ENCODE measurements at regions not wholly inside any gene's neighbourhood (a gene's known extent, or its start where the extent isn't known, plus 50 kb on each side); places are given as distances from the start of the nearest gene placed in this dataset.

DNA sequence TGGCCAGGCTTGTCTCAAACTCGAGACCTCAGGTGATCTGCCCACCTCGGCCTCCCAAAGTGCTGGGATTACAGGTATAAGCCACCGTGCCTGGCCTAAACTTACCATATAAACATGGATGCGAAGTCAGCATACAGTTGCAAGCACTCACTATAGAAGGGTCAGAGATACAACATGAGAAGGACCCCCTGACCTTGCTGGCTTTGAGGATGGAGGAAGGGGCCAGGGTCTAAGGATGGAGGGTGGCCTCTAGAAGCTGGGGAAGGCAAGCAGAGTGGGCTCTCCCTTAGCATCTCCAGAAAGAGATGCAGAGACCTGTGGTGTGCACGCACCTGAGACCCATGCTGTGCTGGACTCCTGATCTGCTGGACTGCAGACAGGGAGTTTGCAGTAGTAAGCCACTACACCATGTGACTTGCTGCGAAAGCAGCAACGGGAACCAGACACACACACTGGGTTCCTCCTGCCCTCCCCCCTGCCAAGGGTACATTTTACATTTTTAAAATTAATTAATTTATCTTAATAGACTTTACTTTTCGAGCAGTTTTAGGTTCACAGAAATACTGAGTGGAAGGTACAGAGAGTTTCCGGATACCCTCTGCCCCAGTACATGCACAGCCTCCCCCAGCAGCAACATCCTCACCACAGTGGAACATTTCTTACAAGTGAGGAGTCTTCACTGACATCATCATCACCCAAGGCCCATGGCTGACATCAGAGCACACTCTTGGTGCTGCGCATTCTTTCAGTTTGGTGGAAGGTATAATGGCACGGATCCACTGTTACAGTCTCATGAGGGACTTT, 170.1 kb upstream of the B3GAT1 start:
- POLR2A ChIA-PET, result no interaction called here
- TF ChIP-seq, protein P1, sequence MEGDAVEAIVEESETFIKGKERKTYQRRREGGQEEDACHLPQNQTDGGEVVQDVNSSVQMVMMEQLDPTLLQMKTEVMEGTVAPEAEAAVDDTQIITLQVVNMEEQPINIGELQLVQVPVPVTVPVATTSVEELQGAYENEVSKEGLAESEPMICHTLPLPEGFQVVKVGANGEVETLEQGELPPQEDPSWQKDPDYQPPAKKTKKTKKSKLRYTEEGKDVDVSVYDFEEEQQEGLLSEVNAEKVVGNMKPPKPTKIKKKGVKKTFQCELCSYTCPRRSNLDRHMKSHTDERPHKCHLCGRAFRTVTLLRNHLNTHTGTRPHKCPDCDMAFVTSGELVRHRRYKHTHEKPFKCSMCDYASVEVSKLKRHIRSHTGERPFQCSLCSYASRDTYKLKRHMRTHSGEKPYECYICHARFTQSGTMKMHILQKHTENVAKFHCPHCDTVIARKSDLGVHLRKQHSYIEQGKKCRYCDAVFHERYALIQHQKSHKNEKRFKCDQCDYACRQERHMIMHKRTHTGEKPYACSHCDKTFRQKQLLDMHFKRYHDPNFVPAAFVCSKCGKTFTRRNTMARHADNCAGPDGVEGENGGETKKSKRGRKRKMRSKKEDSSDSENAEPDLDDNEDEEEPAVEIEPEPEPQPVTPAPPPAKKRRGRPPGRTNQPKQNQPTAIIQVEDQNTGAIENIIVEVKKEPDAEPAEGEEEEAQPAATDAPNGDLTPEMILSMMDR (IDR thresholded peaks at IDR 0.05; ENCODE audit: insufficient read depth, low read length, missing control alignments), result no peak
- H3K4me3 ChIP-seq (ENCODE audit: low read depth, low read length), result no peak overlapping the region
- CTCF ChIA-PET, result no interaction called here
- DNase-seq (ENCODE audit: low read depth, low spot score), result no peak

DNA sequence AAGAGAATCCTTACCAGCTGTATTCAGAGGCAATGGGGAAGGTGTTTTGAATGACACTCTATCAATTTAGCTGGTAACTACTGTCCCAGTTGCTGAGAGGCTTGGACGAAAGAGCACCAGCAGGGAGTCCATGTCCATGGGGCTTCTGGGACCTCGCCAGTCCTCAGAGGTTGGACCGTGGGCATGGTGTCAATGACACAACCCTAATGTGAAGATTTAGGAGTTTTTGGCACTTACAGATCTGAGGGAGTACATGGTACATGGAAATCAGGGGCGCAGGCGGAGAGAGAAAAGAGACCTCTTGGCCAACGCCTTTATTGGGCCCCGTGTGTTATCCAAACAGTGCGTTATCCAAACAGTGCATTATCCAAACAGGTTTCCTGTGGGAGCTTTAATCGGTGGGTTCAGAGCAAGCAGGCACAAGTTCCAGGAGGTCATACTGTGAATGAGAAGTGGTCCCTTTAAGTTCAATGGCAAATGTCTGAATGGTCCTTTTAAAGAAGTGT, 169.1 kb upstream of the B3GAT1 start:
- TF ChIP-seq, protein P1 (IDR thresholded peaks at IDR 0.05; ENCODE audit: insufficient read depth, low read length, missing control alignments), result no peak
- no peak for DNase-seq (ENCODE audit: low read depth, low spot score)
- ChIA-PET POLR2A (no interaction called here), CTCF (no interaction called here)
- no peak overlapping the region for H3K4me3 ChIP-seq (ENCODE audit: low read depth, low read length)

DNA sequence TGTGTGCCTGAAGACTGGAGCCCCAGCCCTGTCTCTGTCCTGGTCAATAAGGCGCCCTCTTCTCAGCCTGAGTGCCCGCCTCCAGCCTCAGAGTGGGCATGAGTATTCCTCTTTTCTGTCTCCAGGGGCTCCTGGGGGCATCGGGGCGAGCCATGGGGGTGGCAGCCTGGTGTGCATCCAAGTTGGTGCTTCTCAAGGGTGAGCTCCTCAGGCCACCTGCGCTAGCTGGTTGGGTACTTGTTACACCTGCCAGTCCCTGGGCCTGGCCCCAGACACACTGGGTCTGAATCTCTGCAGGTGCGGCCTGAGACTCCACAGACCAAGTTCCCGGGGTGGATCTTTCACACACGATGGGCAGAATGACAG, 168.6 kb upstream of the B3GAT1 start:
- no peak overlapping the region for H3K4me3 ChIP-seq (ENCODE audit: low read depth, low read length)
- CTCF ChIA-PET, result no interaction called here
- DNase-seq (ENCODE audit: low read depth, low spot score), result no peak
- TF ChIP-seq, protein P1 (IDR thresholded peaks at IDR 0.05; ENCODE audit: insufficient read depth, low read length, missing control alignments), result no peak
- POLR2A ChIA-PET, result no interaction called here

DNA sequence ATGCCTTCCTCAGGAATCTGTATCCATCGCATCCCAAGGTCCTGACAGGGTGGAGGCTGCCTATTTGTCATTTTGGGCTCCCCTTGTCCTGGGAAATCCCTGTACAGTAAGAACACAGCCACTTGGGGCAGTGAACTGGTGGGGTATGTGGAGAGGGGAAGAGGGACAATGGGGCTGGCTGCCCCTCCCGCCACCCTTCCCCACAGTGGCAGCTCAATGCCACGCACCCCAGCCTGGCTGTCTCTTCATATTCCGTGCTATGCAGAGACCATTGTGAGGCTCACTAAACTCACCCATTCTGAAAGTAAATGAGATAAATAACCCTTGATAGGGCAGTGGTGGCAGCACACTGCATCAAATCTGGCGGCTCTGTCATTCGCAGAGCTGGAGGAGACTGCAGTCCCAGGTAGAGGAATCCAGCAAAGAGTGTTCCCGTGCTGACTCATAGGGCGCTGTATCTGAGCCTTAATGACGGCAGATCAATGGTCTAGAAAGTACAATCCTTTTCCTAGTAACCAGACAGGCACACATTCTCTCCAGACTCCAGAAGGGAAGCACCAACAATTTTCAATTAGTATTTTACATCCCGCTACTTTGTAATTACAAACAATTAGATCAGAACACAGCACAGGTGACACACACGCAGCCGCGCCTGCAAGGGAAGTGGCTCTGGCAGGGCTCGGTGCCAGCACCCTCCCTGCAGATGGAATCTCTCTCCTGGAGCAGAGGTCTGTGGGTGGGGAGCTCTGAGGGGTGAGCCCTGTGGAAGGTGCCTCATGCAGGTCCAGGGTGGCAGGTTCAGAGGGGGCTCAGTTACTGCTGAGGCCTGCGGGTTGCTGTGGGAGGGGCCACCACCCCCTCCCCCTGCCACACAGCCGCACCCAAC, 167.9 kb upstream of the B3GAT1 start:
- POLR2A ChIA-PET, result no interaction called here
- CTCF ChIA-PET, result no interaction called here
- TF ChIP-seq, protein P1 (IDR thresholded peaks at IDR 0.05; ENCODE audit: insufficient read depth, low read length, missing control alignments), result no peak
- DNase-seq (ENCODE audit: low read depth, low spot score), result no peak
- no peak overlapping the region for H3K4me3 ChIP-seq (ENCODE audit: low read depth, low read length)

DNA sequence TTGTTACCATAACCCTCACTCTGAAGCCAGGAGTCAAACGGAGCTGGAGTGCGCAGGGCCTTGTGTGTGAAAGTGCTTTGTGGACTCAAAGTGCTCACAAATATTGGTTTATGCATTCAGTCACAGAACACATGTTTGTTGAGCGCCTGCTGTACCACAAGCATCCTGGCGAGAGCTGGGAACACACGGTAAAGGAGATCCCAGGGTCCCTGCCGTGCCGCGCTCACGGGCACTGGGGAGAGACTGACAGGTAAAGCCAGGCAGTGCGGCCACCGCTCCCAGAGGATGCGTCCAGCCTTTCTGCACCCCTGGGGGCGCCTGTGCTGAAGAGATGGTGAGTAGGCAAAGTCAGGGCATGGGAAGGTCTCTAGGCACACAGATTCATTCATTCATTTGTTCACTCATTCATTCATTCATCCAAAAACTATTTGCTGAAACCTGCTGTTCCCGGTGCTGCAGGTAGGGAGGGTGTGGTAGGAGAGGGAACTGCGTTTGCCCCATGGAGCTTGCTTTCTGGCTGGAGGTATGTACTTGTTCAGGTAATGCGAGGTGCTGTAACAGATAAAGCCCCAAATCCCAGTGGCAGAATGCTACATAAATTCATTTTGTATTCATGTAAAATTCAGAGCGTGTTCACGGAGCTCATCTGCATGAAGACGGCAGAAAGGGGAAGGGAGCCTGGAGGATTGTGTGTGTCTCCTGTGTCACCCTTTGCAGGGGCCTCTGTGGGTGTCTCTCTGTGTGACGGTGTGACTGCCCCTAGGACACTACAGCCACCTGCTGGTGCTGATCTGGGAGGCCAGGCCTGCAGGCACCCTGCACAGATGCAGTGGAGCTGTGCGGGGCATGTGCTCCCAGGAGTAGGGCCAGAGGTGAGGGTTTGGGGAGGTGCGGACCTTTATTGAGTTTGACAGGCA, 167.0 kb upstream of the B3GAT1 start:
- CTCF ChIA-PET, result no interaction called here
- no peak for DNase-seq (ENCODE audit: low read depth, low spot score)

More for the DNA sequence above, 167.0 kb upstream of the B3GAT1 start:
- POLR2A ChIA-PET, result no interaction called here
- TF ChIP-seq, protein P1 (IDR thresholded peaks at IDR 0.05; ENCODE audit: insufficient read depth, low read length, missing control alignments), result no peak
- no peak overlapping the region for H3K4me3 ChIP-seq (ENCODE audit: low read depth, low read length)

Measured in AG04449 (cell line).